SK-N-SH treated with all-trans-retinoic acid at 6 μM for 48 hours (cell line): ENCODE measurements at regions not wholly inside any gene's neighbourhood (a gene's known extent, or its start where the extent isn't known, plus 50 kb on each side); places are given as distances from the start of the nearest gene placed in this dataset.

Experiments used
- CREB5 ChIP-seq: fragments of 250-450 bp; sonication (Bioruptor Pico); IDR thresholded peaks from 2 replicates; pipeline ENCODE4 v1.5.1; 2020; ENCODE audit warnings: low read depth, mild to moderate bottlenecking, moderate library complexity
- CSDC2 ChIP-seq: fragments of 250-450 bp; sonication (Bioruptor Pico); IDR thresholded peaks from 2 replicates; pipeline ENCODE4 v1.5.0; 2020; ENCODE audit warnings: mild to moderate bottlenecking, moderate library complexity
- GLIS3 ChIP-seq: fragments of 250-450 bp; sonication (Bioruptor Pico); IDR thresholded peaks from 2 replicates; pipeline ENCODE4 v1.5.0; 2020; ENCODE audit warnings: mild to moderate bottlenecking, moderate library complexity
- OSR1 ChIP-seq: fragments of 250-450 bp; sonication (Bioruptor Pico); IDR thresholded peaks from 2 replicates; pipeline ENCODE4 v1.8.0; 2022; ENCODE audit warnings: moderate library complexity, mild to moderate bottlenecking, inconsistent platforms
- SNAI2 ChIP-seq: fragments of 250-450 bp; sonication (Bioruptor Pico); IDR thresholded peaks from 2 replicates; pipeline ENCODE4 v1.5.0; 2020; ENCODE audit warnings: mild to moderate bottlenecking, moderate library complexity
- TOX ChIP-seq: fragments of 250-450 bp; sonication (Bioruptor Pico); IDR thresholded peaks from 2 replicates; pipeline ENCODE4 v1.8.0; 2021; ENCODE audit warnings: mild to moderate bottlenecking, moderate library complexity, borderline replicate concordance
- ZFP3 ChIP-seq: fragments of 250-450 bp; sonication (Bioruptor Pico); IDR thresholded peaks from 2 replicates; pipeline ENCODE4 v1.5.0; 2020; ENCODE audit warnings: mild to moderate bottlenecking, moderate library complexity
- ZFP30 ChIP-seq: fragments of 450-650 bp; formaldehyde crosslinking; IDR thresholded peaks from 2 replicates; pipeline ENCODE4 v1.5.0; 2022; ENCODE audit warnings: mild to moderate bottlenecking, moderate library complexity

- TF ChIP-seq CREB5 (CRISPR knock-in tag): no peak
- no peak for TF ChIP-seq TOX (CRISPR knock-in tag)
- no peak for TF ChIP-seq GLIS3
- TF ChIP-seq SNAI2: no peak
- TF ChIP-seq ZFP30 (CRISPR knock-in tag): no peak
- no peak for TF ChIP-seq OSR1 (CRISPR knock-in tag)
- no peak for TF ChIP-seq CSDC2
- no peak for TF ChIP-seq ZFP3
These were observed 61.4 kb upstream of the LEKR1 start for GRCh38 chr3:156764751-156765150.
